ENCODE measurements at regions not wholly inside any gene's neighbourhood (a gene's known extent, or its start where the extent isn't known, plus 50 kb on each side); places are given as distances from the start of the nearest gene placed in this dataset.

DNA sequence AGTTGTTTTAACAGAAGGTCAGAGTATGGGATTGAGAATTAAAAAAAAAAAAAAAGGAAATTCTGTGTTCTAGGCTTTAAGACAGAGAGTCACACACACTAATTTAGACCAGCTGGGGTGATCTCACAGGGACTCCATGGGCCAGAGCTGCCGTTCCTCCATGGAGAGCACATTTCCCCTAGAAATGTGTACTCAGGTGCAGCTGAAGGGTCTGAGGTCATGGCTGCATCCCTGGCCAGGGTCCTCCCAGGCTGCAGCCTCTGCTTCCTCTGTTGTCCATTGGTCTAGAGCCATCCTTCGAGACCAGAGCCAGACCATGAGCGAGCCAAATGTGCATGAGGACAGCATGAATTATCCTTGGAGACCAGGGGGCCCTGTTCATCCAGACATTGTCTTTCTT is 190.1 kb upstream of the TNP1 start:
- H3K9me3 ChIP-seq (ENCODE audit: control insufficient read depth, insufficient read depth, low read length): no peaks in the 10 kb centered on the region
- no peak overlapping the region for H3K9ac ChIP-seq (ENCODE audit: low read depth, low read length)
- H3K4me1 ChIP-seq (ENCODE audit: insufficient read depth, low read length): no peaks in the 10 kb centered on the region; the same call in none of the 2 replicates
- H3K36me3 ChIP-seq (ENCODE audit: insufficient read depth, low read length): no peaks in the 10 kb centered on the region

DNA sequence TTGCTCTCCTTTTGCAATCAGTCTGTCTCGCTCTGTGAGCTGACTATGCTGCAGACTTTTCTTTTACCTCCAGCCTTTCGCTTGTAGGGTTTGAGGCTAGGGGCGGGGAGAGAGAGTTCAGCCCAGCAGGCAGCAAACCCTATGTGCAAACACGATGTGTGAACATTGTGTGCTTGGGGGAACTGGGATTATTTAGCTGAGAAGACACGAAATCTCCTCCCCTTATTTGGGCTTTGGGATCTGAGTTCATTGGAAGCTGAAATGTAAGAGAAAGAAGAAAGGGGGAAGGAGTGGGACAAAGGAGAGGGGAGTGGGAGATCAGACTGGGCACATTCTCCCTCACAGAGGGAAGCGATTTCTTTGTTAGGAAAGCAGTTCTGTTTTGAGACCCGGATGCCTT is 189.6 kb upstream of the TNP1 start:
- Histone ChIP-seq H3K4me1 (ENCODE audit: insufficient read depth, low read length) (no peaks in the 10 kb centered on the region; the same call in none of the 2 replicates), H3K36me3 (ENCODE audit: insufficient read depth, low read length) (no peaks in the 10 kb centered on the region), H3K9me3 (ENCODE audit: control insufficient read depth, insufficient read depth, low read length) (no peaks in the 10 kb centered on the region), H3K9ac (ENCODE audit: low read depth, low read length) (no peak overlapping the region)

DNA sequence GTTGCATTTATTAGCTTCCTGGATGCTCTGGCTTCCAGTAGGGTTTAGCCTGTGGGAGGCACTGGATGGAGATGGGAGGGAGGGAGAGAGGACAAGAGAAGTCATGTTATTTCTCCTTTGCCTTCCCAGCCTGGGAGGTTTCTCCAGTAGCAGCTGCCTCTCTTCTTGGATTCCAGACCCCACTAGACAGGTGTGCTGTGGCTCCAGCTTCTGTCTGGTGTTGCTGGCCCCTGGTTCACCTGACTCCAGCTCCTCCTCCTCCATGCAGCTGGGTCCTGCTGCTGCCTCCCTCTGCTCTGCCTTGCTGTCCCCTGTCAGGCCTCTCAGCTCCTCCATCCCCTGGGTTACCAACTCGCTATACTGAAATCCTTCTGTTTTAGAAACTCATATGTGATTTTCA is 188.9 kb upstream of the TNP1 start:
- Histone ChIP-seq H3K4me1 (ENCODE audit: insufficient read depth, low read length) (no peaks in the 10 kb centered on the region; the same call in none of the 2 replicates), H3K9ac (ENCODE audit: low read depth, low read length) (no peak overlapping the region), H3K36me3 (ENCODE audit: insufficient read depth, low read length) (no peaks in the 10 kb centered on the region), H3K9me3 (ENCODE audit: control insufficient read depth, insufficient read depth, low read length) (no peaks in the 10 kb centered on the region)

DNA sequence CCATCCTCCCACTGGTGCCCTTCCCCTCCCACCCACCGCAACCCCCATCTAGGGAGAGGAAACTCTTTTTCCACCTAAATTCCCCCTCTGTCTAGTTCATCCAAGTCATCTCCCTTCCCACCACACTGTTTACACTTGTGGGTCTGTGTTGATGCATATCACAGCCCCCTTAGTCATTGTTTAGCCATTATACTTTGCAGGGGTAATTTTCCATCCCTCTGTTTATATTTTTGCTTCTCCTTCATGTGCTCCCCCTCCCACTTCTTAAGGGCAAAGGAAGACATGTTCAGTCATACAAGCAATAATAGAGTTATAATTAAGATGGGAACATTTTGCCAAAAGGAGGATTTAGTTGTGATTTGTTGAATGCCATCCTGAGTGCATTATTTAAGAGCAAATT is 187.8 kb upstream of the TNP1 start:
- Histone ChIP-seq H3K9ac (ENCODE audit: low read depth, low read length) (no peak overlapping the region), H3K4me1 (ENCODE audit: insufficient read depth, low read length) (no peaks in the 10 kb centered on the region; the same call in none of the 2 replicates), H3K9me3 (ENCODE audit: control insufficient read depth, insufficient read depth, low read length) (no peaks in the 10 kb centered on the region), H3K36me3 (ENCODE audit: insufficient read depth, low read length) (no peaks in the 10 kb centered on the region)

DNA sequence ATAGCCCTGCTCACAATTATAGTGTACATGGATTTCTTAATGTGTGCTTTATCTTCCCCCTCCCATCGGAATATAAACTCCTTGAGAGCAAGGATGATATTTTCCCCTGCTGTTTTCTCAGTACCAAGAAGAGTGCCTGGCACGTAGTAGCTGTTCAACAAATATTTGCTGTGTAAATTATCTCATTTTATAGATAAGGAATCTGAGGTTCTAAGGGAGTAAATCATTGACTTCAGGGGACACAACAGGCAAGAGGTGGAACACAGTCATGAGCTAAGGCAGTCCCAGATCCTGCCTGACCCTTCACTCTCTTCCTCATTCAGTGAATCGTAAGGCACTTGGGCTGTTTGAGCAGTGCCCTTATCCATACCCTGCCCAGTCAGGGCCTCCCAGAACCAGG is 187.3 kb upstream of the TNP1 start:
- Histone ChIP-seq H3K9me3 (ENCODE audit: control insufficient read depth, insufficient read depth, low read length) (no peaks in the 10 kb centered on the region), H3K4me1 (ENCODE audit: insufficient read depth, low read length) (no peaks in the 10 kb centered on the region; the same call in none of the 2 replicates), H3K36me3 (ENCODE audit: insufficient read depth, low read length) (no peaks in the 10 kb centered on the region), H3K9ac (ENCODE audit: low read depth, low read length) (no peak overlapping the region)

DNA sequence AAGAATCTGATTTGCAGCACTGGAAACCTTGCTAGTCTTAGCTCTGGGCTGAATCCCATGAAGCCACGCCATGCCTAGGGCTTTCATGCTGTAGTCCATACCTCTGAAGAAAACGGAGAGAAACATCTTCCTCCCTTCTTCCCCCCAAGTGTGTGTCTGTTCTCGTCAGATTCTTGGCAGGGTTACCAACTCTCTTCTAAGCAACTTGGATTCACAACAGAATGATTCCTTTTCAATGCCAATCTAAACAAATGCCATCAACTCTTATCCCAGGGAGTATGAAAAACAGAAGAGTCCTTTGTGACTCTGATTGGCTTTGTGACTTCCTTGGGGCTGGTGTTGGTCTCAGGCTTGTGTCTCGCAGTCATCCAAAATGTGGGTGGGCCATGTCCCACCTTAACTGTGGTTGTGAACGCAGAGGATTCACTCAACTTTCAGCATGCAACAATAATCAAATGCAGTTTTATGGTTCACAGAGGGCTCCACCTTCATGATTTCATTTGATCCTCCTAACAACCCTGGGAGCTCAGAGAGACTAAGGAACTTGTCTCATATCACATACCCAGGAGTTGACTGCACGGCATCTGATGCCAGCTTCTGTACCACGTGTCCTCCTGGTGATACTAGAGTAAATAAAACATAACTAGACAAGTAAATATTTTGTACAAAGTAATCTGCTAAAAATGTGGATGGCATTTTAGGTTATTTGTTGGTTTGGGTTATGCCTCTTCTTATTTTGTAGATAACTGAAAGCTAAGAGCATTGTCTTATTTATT is 186.0 kb upstream of the TNP1 start:
- Histone ChIP-seq H3K36me3 (ENCODE audit: insufficient read depth, low read length) (no peaks in the 10 kb centered on the region), H3K9me3 (ENCODE audit: control insufficient read depth, insufficient read depth, low read length) (no peaks in the 10 kb centered on the region), H3K9ac (ENCODE audit: low read depth, low read length) (no peak overlapping the region), H3K4me1 (ENCODE audit: insufficient read depth, low read length) (no peaks in the 10 kb centered on the region; the same call in none of the 2 replicates)

DNA sequence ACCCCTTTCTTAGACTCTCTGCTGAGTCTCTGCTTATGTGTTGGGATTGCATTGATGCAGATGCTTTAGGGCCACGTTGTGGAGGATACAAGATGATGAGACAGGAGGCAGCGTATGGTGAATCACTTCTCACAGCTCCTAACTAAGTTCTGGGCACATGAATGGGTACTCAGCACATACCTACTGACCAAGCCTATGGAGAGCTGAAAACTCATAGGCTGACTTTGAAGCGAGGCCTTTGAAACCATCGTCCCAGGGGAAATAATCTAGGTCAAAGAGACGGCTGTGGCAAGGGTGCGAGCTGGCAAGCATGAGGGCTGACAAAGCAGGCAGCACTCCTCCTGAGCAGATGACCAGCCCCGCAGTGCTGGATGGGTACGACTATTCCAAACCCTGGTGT is 180.2 kb upstream of the TNP1 start:
- Histone ChIP-seq H3K9me3 (ENCODE audit: control insufficient read depth, insufficient read depth, low read length) (no peaks in the 10 kb centered on the region), H3K9ac (ENCODE audit: low read depth, low read length) (no peak overlapping the region), H3K4me1 (ENCODE audit: insufficient read depth, low read length) (no peaks in the 10 kb centered on the region), H3K36me3 (ENCODE audit: insufficient read depth, low read length) (no peaks in the 10 kb centered on the region)

DNA sequence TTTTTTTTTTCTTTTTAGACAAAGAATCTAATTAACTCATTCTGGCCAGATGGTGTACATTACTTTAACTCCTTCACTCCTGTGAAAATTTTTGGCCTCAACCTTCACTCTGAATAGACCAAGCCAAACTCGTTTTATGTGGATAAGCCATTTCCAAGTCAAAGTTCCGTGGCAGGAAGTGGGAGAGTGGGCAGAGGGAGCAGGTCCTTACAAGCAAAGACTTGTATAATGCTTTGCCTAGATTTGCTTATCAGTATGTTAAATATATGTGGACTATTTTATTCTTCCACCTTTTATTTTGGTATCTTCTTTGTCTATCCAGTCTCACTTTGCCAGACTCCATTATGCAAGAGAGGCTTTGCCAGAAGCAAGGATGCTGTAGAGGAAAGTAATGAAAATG is 178.1 kb upstream of the TNP1 start:
- Histone ChIP-seq H3K4me1 (ENCODE audit: insufficient read depth, low read length) (no peaks in the 10 kb centered on the region), H3K36me3 (ENCODE audit: insufficient read depth, low read length) (no peaks in the 10 kb centered on the region), H3K9ac (ENCODE audit: low read depth, low read length) (no peak overlapping the region), H3K9me3 (ENCODE audit: control insufficient read depth, insufficient read depth, low read length) (no peaks in the 10 kb centered on the region)

DNA sequence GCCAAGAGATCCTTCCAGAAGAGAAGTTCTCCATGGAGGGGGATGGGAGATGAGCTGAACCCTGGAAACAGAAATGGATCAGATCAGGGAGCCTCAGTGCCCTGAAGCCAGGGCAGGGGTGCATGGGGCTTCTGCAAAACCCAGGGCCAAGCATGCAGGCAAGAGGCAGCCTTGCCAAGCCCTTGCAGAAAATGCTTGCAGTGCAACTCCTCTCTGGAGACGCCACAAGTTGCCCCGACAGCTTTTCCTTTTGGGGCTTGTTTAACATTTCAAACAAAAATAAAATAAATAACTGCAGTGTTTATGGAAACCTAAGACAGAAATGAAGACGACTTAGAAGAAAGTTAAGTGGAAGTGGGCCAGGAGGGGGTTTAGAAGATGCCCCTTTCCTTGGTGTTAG is 177.5 kb upstream of the TNP1 start:
- Histone ChIP-seq H3K36me3 (ENCODE audit: insufficient read depth, low read length) (no peaks in the 10 kb centered on the region), H3K9ac (ENCODE audit: low read depth, low read length) (no peak overlapping the region), H3K4me1 (ENCODE audit: insufficient read depth, low read length) (no peaks in the 10 kb centered on the region), H3K9me3 (ENCODE audit: control insufficient read depth, insufficient read depth, low read length) (no peaks in the 10 kb centered on the region)

DNA sequence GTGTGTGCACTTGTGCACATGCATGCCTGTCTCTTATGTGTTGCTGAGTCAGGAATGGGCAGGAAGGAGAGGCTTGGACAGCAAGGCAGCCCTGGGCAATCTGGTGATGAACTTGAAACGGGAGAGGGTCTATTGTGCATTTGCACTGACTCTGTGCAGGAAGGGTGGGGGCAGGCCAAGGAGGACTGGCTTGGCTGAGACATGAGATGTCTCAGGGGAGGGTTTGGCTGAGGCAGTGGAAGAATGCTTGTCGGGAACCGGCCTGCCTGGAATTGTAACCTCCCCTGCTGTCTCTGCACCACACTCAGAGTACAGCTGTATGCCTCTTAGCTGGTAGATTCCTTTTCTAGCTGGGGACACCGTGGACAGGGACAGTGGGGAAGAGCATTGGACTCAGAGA is 176.1 kb upstream of the TNP1 start:
- no peaks in the 10 kb centered on the region for H3K4me1 ChIP-seq (ENCODE audit: insufficient read depth, low read length)
- no peaks in the 10 kb centered on the region for H3K36me3 ChIP-seq (ENCODE audit: insufficient read depth, low read length)
- H3K9ac ChIP-seq (ENCODE audit: low read depth, low read length): no peak overlapping the region
- no peaks in the 10 kb centered on the region for H3K9me3 ChIP-seq (ENCODE audit: control insufficient read depth, insufficient read depth, low read length)

DNA sequence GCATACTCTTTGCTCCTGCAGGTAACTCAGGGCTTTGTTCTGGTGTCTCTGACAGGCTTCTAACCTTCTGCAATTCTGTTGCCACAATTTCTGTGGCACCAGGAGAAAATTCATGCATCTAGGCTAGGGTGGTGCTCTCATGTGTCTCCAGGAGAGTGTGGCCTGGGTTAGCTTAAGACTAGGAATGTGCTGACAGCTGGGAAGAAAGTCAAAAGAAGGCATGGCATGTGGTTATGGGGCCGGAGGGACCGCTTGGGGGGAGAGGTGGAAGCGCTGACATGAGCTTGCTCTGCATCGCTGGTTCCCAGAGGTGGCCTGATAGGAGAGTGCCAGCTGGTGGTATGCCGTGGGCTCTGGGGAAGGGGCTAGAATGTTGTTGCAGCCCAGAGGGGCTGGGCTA is 173.3 kb upstream of the TNP1 start:
- H3K9me3 ChIP-seq (ENCODE audit: control insufficient read depth, insufficient read depth, low read length): no peaks in the 10 kb centered on the region
- H3K4me1 ChIP-seq (ENCODE audit: insufficient read depth, low read length): no peaks in the 10 kb centered on the region
- no peak overlapping the region for H3K9ac ChIP-seq (ENCODE audit: low read depth, low read length)
- H3K36me3 ChIP-seq (ENCODE audit: insufficient read depth, low read length): no peaks in the 10 kb centered on the region

DNA sequence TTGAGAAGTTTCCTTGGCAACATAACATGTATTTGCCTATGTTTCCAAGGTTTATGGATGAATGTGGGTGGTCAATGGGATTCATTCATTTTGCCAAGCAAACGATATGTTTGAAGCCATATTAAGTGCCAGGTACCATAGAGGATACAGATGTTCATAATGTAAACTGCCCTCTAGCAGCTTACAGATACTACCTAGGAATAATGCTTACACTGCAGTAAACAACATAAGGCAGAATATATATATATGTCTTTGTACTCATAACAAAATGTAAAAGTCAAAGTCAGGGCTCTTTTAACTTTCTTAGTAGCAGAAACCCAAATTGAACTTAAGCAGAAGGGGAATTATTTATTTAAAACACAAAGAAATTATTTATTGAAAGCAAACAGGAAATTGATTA is 171.6 kb upstream of the TNP1 start:
- no peak overlapping the region for H3K9ac ChIP-seq (ENCODE audit: low read depth, low read length)
- no peaks in the 10 kb centered on the region for H3K9me3 ChIP-seq (ENCODE audit: control insufficient read depth, insufficient read depth, low read length)
- H3K4me1 ChIP-seq (ENCODE audit: insufficient read depth, low read length): no peaks in the 10 kb centered on the region

DNA sequence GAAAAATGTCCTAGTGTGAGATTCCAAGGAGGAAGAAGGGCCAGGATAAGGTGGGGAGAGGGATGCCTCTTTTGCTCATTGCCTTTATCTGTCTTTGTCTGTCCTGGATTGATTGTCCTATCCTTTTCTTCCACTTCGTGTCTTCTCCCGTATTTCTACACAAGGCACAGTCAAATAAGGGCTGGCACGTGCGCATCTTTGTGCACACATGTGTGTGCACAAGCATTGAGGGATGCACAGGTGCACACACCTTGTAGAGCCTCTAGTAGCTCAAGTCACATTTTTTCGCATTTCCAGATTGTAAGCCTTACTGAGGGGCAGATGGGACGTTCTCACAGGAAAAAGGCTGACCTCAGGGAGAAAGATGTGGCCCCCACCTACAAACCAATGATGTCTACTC is 170.2 kb upstream of the TNP1 start:
- H3K9me3 ChIP-seq (ENCODE audit: control insufficient read depth, insufficient read depth, low read length): no peaks in the 10 kb centered on the region
- H3K4me1 ChIP-seq (ENCODE audit: insufficient read depth, low read length): no peaks in the 10 kb centered on the region
- no peak overlapping the region for H3K9ac ChIP-seq (ENCODE audit: low read depth, low read length)
- no peaks in the 10 kb centered on the region for H3K36me3 ChIP-seq (ENCODE audit: insufficient read depth, low read length)

More for the DNA sequence above, 171.6 kb upstream of the TNP1 start:
- no peaks in the 10 kb centered on the region for H3K36me3 ChIP-seq (ENCODE audit: insufficient read depth, low read length)

DNA sequence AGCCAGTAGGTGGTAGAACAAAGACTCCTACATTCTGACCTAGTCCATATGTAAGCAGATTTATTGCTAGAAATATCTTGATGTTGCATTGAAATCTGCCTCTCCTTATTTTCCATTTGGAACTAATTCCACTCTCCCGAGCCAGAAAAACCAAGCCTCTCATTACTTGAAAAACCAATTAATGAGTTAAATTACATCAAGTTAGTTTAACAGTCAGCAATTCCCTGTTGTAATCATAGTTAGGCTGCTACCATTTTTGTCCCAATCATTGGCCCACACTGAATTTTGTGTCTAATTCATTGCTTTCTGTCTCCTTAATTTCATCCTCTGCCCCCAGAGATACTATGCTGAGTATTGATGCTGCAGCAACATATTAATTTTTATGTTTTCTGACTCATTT is 168.3 kb upstream of the TNP1 start:
- Histone ChIP-seq H3K9me3 (ENCODE audit: control insufficient read depth, insufficient read depth, low read length) (no peaks in the 10 kb centered on the region), H3K36me3 (ENCODE audit: insufficient read depth, low read length) (no peaks in the 10 kb centered on the region)

DNA sequence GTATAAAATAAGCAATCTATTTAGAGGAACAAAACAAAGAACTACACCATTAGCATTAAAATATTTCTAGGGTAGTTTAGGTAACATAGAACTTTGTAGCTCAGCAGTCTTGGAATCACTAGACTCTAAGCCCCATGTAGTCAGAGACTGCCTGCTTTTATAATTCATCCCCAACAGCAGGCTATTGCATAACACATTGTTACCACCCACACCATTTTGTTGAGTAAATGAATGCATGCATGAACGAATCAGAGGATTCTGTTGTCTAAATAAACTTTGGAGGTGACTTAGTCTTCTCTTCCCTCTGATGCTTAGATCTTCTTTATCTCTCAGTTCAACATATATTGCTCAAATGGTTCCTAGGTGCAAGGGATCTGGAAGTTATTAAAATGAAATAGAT is 167.6 kb upstream of the TNP1 start:
- Histone ChIP-seq H3K4me1 (ENCODE audit: insufficient read depth, low read length) (no peaks in the 10 kb centered on the region; the same call in 1 of the 2 replicates), H3K9me3 (ENCODE audit: control insufficient read depth, insufficient read depth, low read length) (no peaks in the 10 kb centered on the region), H3K9ac (ENCODE audit: low read depth, low read length) (no peak overlapping the region), H3K36me3 (ENCODE audit: insufficient read depth, low read length) (no peaks in the 10 kb centered on the region)

More for the DNA sequence above, 168.3 kb upstream of the TNP1 start:
- Histone ChIP-seq H3K4me1 (ENCODE audit: insufficient read depth, low read length) (no peaks in the 10 kb centered on the region; the same call in 1 of the 2 replicates), H3K9ac (ENCODE audit: low read depth, low read length) (no peak overlapping the region)
